ENCODE measurements at regions not wholly inside any gene's neighbourhood (a gene's known extent, or its start where the extent isn't known, plus 50 kb on each side); places are given as distances from the start of the nearest gene placed in this dataset.

DNA sequence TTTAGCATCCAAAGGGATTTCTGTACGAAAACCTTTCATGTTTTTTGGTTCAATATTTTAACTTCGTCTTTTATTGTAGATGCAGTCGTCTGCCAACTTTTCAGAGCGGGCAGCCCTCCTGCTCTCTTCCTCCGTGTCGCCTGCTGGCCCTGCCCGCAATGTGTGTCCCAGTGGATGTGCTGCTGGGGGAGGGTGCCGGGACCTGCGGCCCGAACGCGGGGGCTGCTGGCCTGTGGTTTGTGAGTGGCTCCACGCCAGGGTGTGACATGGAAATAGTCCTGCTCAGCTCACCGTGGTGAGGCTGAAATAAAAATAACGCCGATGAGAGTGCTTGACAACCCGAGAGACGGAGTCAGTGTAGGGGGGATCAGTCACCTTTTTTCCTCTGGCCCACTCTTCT lies 59.7 kb upstream of the GRPEL1 start:
- no peak for DNase-seq (ENCODE audit: low spot score)

DNA sequence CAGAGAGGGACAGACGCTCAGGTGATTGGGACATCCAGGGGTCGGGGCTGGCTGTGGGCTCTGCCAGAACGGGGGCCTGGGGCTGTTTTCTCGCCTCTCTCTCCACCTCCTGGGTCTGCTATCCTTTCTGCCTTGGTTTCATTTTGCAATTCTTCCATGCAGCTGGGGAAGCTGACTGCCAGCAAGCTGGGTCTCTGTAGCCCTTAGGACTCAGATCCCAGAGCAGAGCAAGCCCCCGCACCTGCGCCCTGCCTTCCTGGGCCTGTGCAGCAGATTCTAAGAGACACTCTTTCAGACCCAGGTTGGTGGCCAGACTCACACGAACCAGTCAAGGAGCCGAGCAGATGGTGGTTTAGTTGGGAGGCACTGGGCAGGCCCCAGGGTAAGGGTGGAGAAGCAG lies 59.1 kb upstream of the GRPEL1 start:
- DNase-seq (ENCODE audit: low spot score) = no peak

DNA sequence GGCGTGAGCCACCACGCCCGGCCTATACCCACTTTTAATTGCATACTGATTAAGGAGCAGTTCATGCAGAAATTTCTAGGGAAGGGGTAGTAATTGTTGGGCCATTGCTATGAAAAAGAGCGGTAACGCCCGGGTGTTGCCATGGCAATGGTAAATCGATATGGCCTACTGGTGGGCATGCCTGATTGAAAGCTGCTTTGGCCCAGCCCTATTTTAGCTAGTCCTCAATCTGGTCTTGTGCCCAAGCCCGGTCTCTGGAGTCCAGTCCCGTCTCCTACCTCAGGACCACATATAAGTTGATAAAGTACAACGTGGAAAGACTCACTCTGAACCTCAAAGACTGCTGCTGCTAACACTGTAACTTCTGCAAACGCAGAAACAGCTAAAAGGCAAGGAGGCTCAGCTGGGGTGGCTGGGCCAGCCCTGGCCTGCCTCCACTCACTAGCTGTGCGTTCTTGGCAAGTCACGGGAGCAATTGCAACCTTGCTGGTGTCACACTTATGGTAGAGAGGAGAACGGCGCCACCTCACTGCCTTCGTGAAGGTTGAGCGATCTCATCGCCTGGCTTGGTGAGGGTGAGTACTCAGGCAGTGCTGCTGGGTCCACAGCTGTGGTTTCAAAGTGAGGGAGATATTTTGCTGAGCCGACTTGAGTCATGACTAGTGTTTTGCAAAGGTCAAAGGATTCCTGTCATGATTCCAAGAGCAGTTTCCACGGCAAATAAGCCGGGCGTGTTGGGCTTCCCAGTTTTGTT lies 57.0 kb upstream of the GRPEL1 start:
- DNase-seq (ENCODE audit: low spot score) = peak; percentile 64

DNA sequence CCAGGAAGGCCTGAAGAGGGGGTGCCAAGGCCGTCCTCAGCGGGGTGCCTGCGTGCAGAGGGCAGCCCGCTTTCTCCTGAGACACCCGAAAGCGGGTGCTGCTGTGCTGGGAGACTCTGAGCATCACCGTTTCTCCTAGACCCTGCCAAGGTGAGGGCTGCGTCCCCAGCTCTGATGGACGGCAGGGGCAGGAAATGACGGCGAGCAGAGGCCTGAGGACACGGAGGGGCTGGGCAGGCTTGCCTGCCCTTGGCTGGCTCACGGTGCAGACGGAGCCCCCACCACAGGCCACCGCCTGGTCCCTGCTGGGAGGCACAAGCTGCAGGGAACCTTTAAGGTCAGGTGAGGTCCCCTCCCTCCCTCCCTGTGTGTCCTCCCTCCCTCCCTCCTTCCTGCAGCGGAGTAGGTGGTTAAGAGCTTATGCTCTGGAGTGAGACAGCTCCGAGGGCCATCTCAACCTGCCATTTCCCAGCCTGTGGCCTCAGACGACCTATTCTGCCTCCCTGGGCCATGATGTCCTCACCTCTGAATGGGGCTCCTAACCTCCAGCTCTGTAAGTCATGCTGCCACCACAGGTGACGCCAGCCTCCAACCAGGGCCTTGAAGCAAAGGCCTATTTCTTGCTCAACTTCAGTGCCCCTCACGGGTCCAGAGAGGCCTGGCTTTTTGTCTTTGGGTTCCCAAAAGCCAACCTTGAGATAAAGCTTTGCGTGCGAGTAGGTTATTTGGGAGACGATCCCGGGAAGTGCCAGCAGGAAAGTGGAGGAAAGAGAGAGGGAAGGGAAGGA lies 54.2 kb upstream of the GRPEL1 start:
- DNase-seq (ENCODE audit: low spot score) = no peak

DNA sequence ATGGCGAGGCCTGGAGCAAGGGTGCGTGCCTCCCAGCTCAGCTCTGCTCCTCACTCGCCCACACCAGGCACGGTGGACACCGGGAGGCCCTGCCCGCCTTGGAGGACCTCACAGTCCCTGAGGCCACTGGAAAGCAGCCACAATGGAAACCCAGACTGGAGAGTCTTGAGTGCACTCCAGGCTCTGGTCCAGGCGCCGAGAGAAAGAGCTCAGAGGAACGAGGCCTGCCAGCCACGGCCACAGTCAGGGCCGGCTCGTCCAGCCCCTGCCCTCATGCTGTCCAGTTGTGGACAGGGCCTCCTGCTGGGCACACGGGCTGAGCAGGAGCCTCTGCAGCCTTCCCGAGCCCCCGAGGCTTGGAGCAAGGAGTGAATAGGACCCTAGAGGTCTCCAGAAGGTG lies 53.3 kb upstream of the GRPEL1 start:
- no peak for DNase-seq (ENCODE audit: low spot score)

DNA sequence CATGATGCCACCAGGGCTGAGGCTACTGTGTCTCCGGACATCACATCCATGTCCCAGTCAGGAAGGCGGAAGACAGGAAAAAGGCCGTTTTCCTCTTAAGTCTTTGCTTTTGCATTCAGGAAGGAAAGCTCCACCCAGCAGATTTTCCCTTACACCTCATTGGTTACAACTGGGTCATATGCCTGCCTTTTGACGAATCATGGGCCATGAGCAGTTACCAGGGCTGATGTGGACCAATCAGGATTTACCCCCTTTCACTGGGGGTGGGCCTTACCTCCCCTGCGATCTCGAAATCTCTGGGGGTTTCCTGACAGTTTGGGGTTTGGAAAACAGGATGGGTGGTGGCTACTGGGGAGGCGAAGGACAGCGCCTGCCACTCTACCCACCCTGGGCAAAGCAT lies 52.5 kb upstream of the GRPEL1 start:
- DNase-seq (ENCODE audit: low spot score) = peak; percentile 52

DNA sequence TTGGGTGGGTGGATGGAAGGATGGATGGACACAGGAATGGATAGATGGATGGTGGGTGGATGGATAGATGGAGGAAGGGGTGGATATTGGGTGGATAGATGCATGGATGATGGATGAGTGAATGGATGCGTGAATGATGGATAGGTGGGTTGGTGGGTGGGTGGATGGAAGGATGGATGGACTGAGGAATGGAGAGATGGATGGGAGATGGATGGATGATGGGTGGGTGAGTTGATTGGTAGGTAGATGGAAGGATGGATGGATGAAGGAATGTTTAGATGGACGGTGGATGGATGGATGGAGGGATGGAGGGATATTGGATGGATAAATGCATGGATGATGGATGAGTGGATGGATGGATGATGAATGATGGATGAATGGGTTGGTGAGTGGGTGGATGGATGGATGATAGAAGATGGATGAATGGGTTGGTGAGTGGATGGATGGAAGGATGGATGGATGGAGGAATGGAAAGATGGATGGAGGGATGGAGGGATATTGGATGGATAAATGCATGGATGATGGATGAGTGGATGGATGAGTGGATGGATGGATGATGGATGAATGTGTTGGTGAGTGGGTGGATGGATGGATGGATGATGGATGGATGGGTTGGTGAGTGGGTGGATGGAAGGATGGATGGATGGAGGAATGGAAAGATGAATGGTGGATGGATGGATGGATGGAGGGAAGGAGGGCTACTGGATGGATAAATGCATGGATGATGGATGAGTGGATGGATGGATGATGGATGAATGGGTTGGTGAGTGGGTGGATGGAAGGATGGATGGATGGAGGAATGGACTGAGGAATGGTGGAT lies 50.4 kb upstream of the GRPEL1 start:
- DNase-seq (ENCODE audit: low spot score) = no peak

Measured in A172 (cell line).